ENCODE measurements at regions not wholly inside any gene's neighbourhood (a gene's known extent, or its start where the extent isn't known, plus 50 kb on each side); places are given as distances from the start of the nearest gene placed in this dataset.

DNA sequence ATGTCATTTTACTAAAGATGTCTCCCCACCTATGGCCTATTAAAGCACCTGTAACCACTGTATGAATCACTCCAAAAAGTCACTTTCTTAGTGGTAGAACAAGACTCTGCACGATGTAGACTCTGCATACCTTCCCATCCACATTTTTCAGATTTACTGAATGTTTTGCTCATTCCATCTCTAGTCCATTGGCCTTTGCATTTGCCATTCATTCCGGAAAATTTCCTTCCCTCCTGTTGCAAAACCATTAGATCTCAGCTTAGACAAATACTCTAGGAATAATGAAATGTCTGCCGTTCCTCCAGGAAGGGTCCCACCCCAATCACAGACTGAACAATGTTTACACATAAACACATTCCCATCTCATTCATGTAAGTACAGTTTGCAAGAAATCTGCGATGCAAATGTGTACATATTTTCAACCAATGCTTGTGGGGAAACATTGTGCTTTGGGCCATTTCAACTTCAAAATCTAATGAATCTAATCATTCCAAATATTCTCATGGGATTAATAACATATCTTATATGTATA, 146.3 kb upstream of the XYLT1 start:
- POLR2A ChIA-PET = no interaction called here
- CTCF ChIA-PET = no interaction called here
- no peak overlapping the region for H3K9ac ChIP-seq (ENCODE audit: low read length)
- no peak overlapping the region for H2AFZ ChIP-seq (ENCODE audit: insufficient read depth, low read depth, low read length, poor library complexity, severe bottlenecking)
- TF ChIP-seq CTCF (IDR thresholded peaks at IDR 0.05) (no peak), EZH2 (IDR thresholded peaks at IDR 0.05; ENCODE audit: borderline replicate concordance, insufficient read depth, low read depth, low read length, poor library complexity, severe bottlenecking) (no peak)
- H3K27me3 ChIP-seq (replicated peaks in 1 of 4; ENCODE audit: control extremely low read depth in 1 of 4, control insufficient read depth in 3 of 4, insufficient read depth in 4 of 4, low read length in 3 of 4) = no peaks in the 10 kb centered on the region
- no peaks in the 10 kb centered on the region for H3K9me3 ChIP-seq (ENCODE audit: control extremely low read depth in 1 of 3, control insufficient read depth in 2 of 3, insufficient read depth in 1 of 3, low read length in 2 of 3)
- DNase-seq (no peak), ATAC-seq (ENCODE audit: low read depth) (no peak)
- no peaks in the 10 kb centered on the region for H4K20me1 ChIP-seq (ENCODE audit: control insufficient read depth, insufficient read depth, low read length, poor library complexity, severe bottlenecking)
- no peaks in the 10 kb centered on the region for H3K79me2 ChIP-seq (ENCODE audit: control insufficient read depth, insufficient read depth, low read length)
- H3K27ac Mint-ChIP-seq = no peak overlapping the region
- H3K4me3 Mint-ChIP-seq = no peak overlapping the region
- intact Hi-C loops (cut with micrococcal nuclease) = no loop called here
- no peaks in the 10 kb centered on the region for H3K9me3 Mint-ChIP-seq (ENCODE audit: insufficient read depth)
- no peaks in the 10 kb centered on the region for H3K36me3 ChIP-seq (replicated peaks in 1 of 2; ENCODE audit: control extremely low read depth in 1 of 2, control insufficient read depth in 1 of 2, extremely low read depth in 1 of 2, insufficient read depth in 2 of 2, low read length in 1 of 2)
- no peaks in the 10 kb centered on the region for H3K4me1 Mint-ChIP-seq
- peaks cover 21% of the 10 kb centered on the region for H3K27me3 Mint-ChIP-seq
- H3K4me2 ChIP-seq (replicated peaks; ENCODE audit: low read depth, low read length, poor library complexity, severe bottlenecking) = no peak overlapping the region
- H3K4me1 ChIP-seq (ENCODE audit: control insufficient read depth in 2 of 2, insufficient read depth in 2 of 2, low read length in 2 of 2) = no peaks in the 10 kb centered on the region
- no peak overlapping the region for H3K27ac ChIP-seq (ENCODE audit: low read length in 2 of 2)
- WGBS (ENCODE audit: insufficient coverage) = 90% methylated on average over 2 of the region's 4 CpGs
- no peak overlapping the region for H3K4me3 ChIP-seq (ENCODE audit: control extremely low read depth in 1 of 5, extremely low read depth in 1 of 5, insufficient read depth in 1 of 5, low read depth in 2 of 5, low read length in 4 of 5)

DNA sequence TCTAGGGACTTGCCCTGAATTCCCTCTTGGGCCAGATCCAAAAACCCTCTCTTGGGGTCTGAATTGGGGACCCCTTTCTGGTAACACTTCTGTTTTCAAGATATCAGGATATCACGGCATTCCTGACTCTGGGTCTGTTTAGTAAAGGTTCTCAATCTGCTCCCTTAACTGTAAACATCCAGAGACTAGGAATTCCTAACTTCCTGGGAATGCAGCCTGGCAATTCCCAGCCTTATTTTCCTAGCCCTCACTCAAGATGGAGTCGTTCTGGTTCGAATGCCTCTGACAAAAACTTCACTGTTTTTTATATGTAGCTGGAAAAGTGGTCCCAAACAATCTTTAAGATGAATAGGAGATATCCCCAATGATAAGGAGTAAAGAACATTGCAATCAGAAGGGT, 141.6 kb upstream of the XYLT1 start:
- ChIA-PET CTCF (no interaction called here), POLR2A (no interaction called here)
- TF ChIP-seq CTCF (IDR thresholded peaks at IDR 0.05) = no peak
- no peak for TF ChIP-seq EZH2 (IDR thresholded peaks at IDR 0.05; ENCODE audit: borderline replicate concordance, insufficient read depth, low read depth, low read length, poor library complexity, severe bottlenecking)
- Mint-ChIP-seq H3K27me3 (peaks cover 39% of the 10 kb centered on the region), H3K4me1 (no peaks in the 10 kb centered on the region), H3K9me3 (ENCODE audit: insufficient read depth) (no peaks in the 10 kb centered on the region), H3K27ac (no peak overlapping the region), H3K4me3 (no peak overlapping the region)
- no peaks in the 10 kb centered on the region for H3K79me2 ChIP-seq (ENCODE audit: control insufficient read depth, insufficient read depth, low read length)
- H3K36me3 ChIP-seq (replicated peaks in 1 of 2; ENCODE audit: control extremely low read depth in 1 of 2, control insufficient read depth in 1 of 2, extremely low read depth in 1 of 2, insufficient read depth in 2 of 2, low read length in 1 of 2) = no peaks in the 10 kb centered on the region
- ATAC-seq (ENCODE audit: low read depth) (no peak), DNase-seq (no peak)
- no peak overlapping the region for H3K9ac ChIP-seq (ENCODE audit: low read length)
- no peak overlapping the region for H2AFZ ChIP-seq (ENCODE audit: insufficient read depth, low read depth, low read length, poor library complexity, severe bottlenecking)
- no peak overlapping the region for H3K4me3 ChIP-seq (ENCODE audit: control extremely low read depth in 1 of 5, extremely low read depth in 1 of 5, insufficient read depth in 1 of 5, low read depth in 2 of 5, low read length in 4 of 5)
- H3K4me2 ChIP-seq (replicated peaks; ENCODE audit: low read depth, low read length, poor library complexity, severe bottlenecking) = no peak overlapping the region
- H3K27me3 ChIP-seq (replicated peaks in 1 of 4; ENCODE audit: control extremely low read depth in 1 of 4, control insufficient read depth in 3 of 4, insufficient read depth in 4 of 4, low read length in 3 of 4) = peaks cover 0 to 6% (median 0%) of the 10 kb centered on the region in 4 experiments
- H3K4me1 ChIP-seq (ENCODE audit: control insufficient read depth in 2 of 2, insufficient read depth in 2 of 2, low read length in 2 of 2) = no peaks in the 10 kb centered on the region
- H3K9me3 ChIP-seq (ENCODE audit: control extremely low read depth in 1 of 3, control insufficient read depth in 2 of 3, insufficient read depth in 1 of 3, low read length in 2 of 3) = peaks cover 0 to 3% (median 0%) of the 10 kb centered on the region in 3 donors
- no peaks in the 10 kb centered on the region for H4K20me1 ChIP-seq (ENCODE audit: control insufficient read depth, insufficient read depth, low read length, poor library complexity, severe bottlenecking)
- H3K27ac ChIP-seq (ENCODE audit: low read length in 2 of 2) = no peak overlapping the region
- WGBS (ENCODE audit: insufficient coverage) = no CpG with 5 or more reads among the region's 3 CpGs
- intact Hi-C loops (cut with micrococcal nuclease) = no loop called here

Data from B cell (primary cell).